K562 (cell line): ENCODE measurements at regions not wholly inside any gene's neighbourhood (a gene's known extent, or its start where the extent isn't known, plus 50 kb on each side); places are given as distances from the start of the nearest gene placed in this dataset.

Experiments
- ATAC-seq: fragments of 200-7000 bp; cut with Tn5 transposase; 3 replicates; pipeline ENCODE4 v1.9.1; 2020; ENCODE audit warnings: moderate library complexity
- BruUV-seq: library from RNA; stranded (reverse); fragments of 400-500 nt; replicated peaks from 2 replicates; lab custom pipeline; 2021; lab: Mats Ljungman, UMichigan
- CTCF ChIA-PET: fragments of 300-600 bp; formaldehyde crosslinking; extraction: SDS; loops from one replicate; lab custom pipeline; 2021; ENCODE audit warnings: low intra/inter-chr PET ratio; lab: Yijun Ruan, JAX
- POLR2A ChIA-PET: fragments of 300-600, 350-650 bp; sonication (Branson Sonifier 250); formaldehyde crosslinking; extraction: SDS; loops from one replicate; lab custom pipeline; 2021; ENCODE audit warnings: antibody characterized with exemption, inconsistent platforms; lab: Yijun Ruan, JAX
- DNase-seq, 4 experiments: peaks; one replicate each; pipeline versions ENCODE4 v3.0.0 to v3.0.0-alpha.2; 2011 to 2018; ENCODE audit warnings: low spot score in 3 of 4, mixed read lengths in 3 of 4; ENCODE audit errors: extremely low read depth in 1 of 4
- FAIRE-seq: peaks from 2 replicates; lab custom pipeline; 2011; peaks lifted over from hg19 to GRCh38; lab: Jason Lieb, UNC
- H2AFZ ChIP-seq: 2 replicates; pipeline ENCODE4 v1.6.0; 2011; ENCODE audit warnings: low read depth, low read length, control low read depth, inconsistent platforms
- H3K27ac ChIP-seq: fragments of 200-600 bp; 3 replicates; pipeline ENCODE4 v1.8.0; 2011; ENCODE audit warnings: low read depth, mild to moderate bottlenecking, control low read depth, inconsistent platforms, low read length, moderate library complexity, mixed read lengths; ENCODE audit errors: extremely low read depth
- H3K27me3 ChIP-seq, 2 experiments: fragments of 300-600 bp in 1 of 2; 2 replicates in 1 of 2; 3 replicates in 1 of 2; pipeline versions ENCODE4 v1.6.0 to v1.8.0; 2011; ENCODE audit warnings: inconsistent platforms in 2 of 2, low read length in 2 of 2, mild to moderate bottlenecking in 1 of 2, mixed read lengths in 1 of 2, moderate library complexity in 1 of 2; ENCODE audit not compliant: control insufficient read depth in 2 of 2, insufficient read depth in 2 of 2
- H3K36me3 ChIP-seq: fragments of 300-600 bp; 3 replicates; pipeline ENCODE4 v1.8.0; 2011; ENCODE audit warnings: mild to moderate bottlenecking, low read length, inconsistent platforms; ENCODE audit not compliant: control insufficient read depth, insufficient read depth
- H3K4me1 ChIP-seq, 2 experiments: fragments of 200-600 bp in 1 of 2; replicated peaks in 1 of 2; 2 replicates in 1 of 2; 3 replicates in 1 of 2; pipeline versions ENCODE4 v1.5.1 to v1.8.0; 2011; ENCODE audit warnings: inconsistent platforms in 2 of 2, low read length in 2 of 2, mild to moderate bottlenecking in 1 of 2, mixed read lengths in 1 of 2, moderate library complexity in 1 of 2; ENCODE audit not compliant: control insufficient read depth in 2 of 2, insufficient read depth in 2 of 2
- H3K4me2 ChIP-seq: 2 replicates; pipeline ENCODE4 v1.6.1; 2011; ENCODE audit warnings: low read length, control low read depth, inconsistent platforms, mixed read lengths; ENCODE audit not compliant: insufficient read depth
- H3K4me3 ChIP-seq: fragments of 200-600 bp; sonication (generic), shearing (Covaris generic); 2 replicates; pipeline ENCODE4 v1.5.1; 2016; ENCODE audit warnings: control low read depth, inconsistent platforms
- H3K79me2 ChIP-seq: fragments of 200-600 bp; 3 replicates; pipeline ENCODE4 v1.8.0; 2011; ENCODE audit warnings: low read length, inconsistent platforms; ENCODE audit not compliant: control insufficient read depth, insufficient read depth
- H3K9ac ChIP-seq, 2 experiments: 2 replicates each; pipeline versions ENCODE4 v1.6.0 to v1.6.1; 2011; ENCODE audit warnings: low read depth in 2 of 2, low read length in 2 of 2, control low read depth in 1 of 2, inconsistent platforms in 1 of 2, mild to moderate bottlenecking in 1 of 2, mixed read lengths in 1 of 2; ENCODE audit not compliant: insufficient read depth in 1 of 2
- H3K9me1 ChIP-seq: one replicate; pipeline ENCODE4 v1.6.0; 2011; ENCODE audit warnings: inconsistent platforms, mild to moderate bottlenecking, low read length, moderate library complexity; ENCODE audit not compliant: control insufficient read depth, insufficient read depth
- H3K9me3 ChIP-seq: replicated peaks from 2 replicates; pipeline ENCODE4 v1.5.1; 2011; ENCODE audit warnings: low read depth, low read length, inconsistent platforms; ENCODE audit not compliant: control insufficient read depth, insufficient read depth
- H4K20me1 ChIP-seq: replicated peaks from 2 replicates; pipeline ENCODE4 v1.6.1; 2011; ENCODE audit warnings: low read length, inconsistent platforms, mixed read lengths; ENCODE audit not compliant: control insufficient read depth, insufficient read depth
- CHD1 ChIP-seq: fragments of 200-600 bp; sonication (generic); IDR thresholded peaks from one replicate; pipeline ENCODE4 v1.6.1; 2012; ENCODE audit warnings: mild to moderate bottlenecking, moderate library complexity, low read length, inconsistent platforms
- HINFP ChIP-seq: fragments of 450-650 bp; conservative IDR thresholded peaks from 2 replicates; pipeline ENCODE4 v1.6.1; 2016; ENCODE audit warnings: missing genetic modification characterization, low read depth, mild to moderate bottlenecking, control low read depth, missing compliant biosample characterization
- HOMEZ ChIP-seq: fragments of 250-450 bp; sonication (Bioruptor Pico); IDR thresholded peaks from 2 replicates; pipeline ENCODE4 v1.4.0; 2020; ENCODE audit warnings: mild to moderate bottlenecking, moderate library complexity
- ZC3H8 ChIP-seq: fragments of 450-650 bp; IDR thresholded peaks from 2 replicates; pipeline ENCODE4 v1.6.1; 2017
- WGBS: fragments of 100-300 bp; shearing (Covaris generic); methylation state at CpG from one replicate; pipeline ENCODE4 v1.1.6; 2016; ENCODE audit warnings: low coverage, mixed read lengths; ENCODE audit not compliant: insufficient coverage; ENCODE audit errors: missing lambda C conversion rate; 5-methylcytosine and 5-hydroxymethylcytosine counted together
- in situ Hi-C: fragments of 300-500 bp; cut with MboI; formaldehyde crosslinking; loops from 4 replicates; pipeline ENCODE4 v1.15.0; 2018; ENCODE audit warnings: inconsistent platforms, mixed read lengths
- intact Hi-C: fragments of 100-400 bp; cut with micrococcal nuclease; formaldehyde crosslinking; loops from 2 replicates; pipeline ENCODE4 v1.14.2; 2022
- TF ChIP-seq, protein P1 (sequence below): IDR thresholded peaks from 3 replicates; pipeline ENCODE4 v1.6.1; 2011; ENCODE audit warnings: borderline replicate concordance, mild to moderate bottlenecking, moderate library complexity; ENCODE audit not compliant: insufficient read length; ENCODE audit errors: extremely low read depth

DNA sequence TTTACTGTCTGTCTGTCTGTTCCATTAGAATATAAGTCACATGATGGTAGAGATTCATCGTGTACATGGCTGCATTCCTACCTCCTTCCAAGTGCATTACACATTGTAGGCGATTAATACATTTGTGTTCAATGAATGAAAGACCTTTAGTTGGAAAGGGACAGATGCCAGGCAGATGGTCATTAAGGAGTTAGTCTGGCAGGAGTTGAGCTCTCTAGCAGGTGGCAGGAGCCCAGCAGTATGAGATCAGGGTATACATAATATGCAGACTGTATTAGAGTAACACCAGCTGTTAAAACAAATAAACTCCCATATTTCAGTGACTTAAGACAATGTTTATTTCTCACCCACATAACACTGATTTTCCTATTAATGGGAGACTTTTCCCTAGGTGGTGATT is 147.7 kb upstream of the LARGE1 start:
- no peak for ATAC-seq

More for the DNA sequence above, 147.7 kb upstream of the LARGE1 start:
- Histone ChIP-seq H3K36me3 (no peaks in the 10 kb centered on the region), H3K4me2 (no peak overlapping the region), H3K4me3 (no peak overlapping the region), H3K27ac (no peak overlapping the region), H3K79me2 (no peaks in the 10 kb centered on the region), H4K20me1 (no peaks in the 10 kb centered on the region), H3K27me3 (no peaks in the 10 kb centered on the region), H3K9ac (no peak overlapping the region), H3K4me1 (no peaks in the 10 kb centered on the region), H3K9me1 (no peaks in the 10 kb centered on the region), H3K9me3 (no peaks in the 10 kb centered on the region), H2AFZ (no peak overlapping the region)
- DNase-seq: no peak
- intact Hi-C loops (no loop called here), in situ Hi-C loops (no loop called here)
- no peak for FAIRE-seq
- CTCF ChIA-PET: no interaction called here
- TF ChIP-seq, protein P1, sequence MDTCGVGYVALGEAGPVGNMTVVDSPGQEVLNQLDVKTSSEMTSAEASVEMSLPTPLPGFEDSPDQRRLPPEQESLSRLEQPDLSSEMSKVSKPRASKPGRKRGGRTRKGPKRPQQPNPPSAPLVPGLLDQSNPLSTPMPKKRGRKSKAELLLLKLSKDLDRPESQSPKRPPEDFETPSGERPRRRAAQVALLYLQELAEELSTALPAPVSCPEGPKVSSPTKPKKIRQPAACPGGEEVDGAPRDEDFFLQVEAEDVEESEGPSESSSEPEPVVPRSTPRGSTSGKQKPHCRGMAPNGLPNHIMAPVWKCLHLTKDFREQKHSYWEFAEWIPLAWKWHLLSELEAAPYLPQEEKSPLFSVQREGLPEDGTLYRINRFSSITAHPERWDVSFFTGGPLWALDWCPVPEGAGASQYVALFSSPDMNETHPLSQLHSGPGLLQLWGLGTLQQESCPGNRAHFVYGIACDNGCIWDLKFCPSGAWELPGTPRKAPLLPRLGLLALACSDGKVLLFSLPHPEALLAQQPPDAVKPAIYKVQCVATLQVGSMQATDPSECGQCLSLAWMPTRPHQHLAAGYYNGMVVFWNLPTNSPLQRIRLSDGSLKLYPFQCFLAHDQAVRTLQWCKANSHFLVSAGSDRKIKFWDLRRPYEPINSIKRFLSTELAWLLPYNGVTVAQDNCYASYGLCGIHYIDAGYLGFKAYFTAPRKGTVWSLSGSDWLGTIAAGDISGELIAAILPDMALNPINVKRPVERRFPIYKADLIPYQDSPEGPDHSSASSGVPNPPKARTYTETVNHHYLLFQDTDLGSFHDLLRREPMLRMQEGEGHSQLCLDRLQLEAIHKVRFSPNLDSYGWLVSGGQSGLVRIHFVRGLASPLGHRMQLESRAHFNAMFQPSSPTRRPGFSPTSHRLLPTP: no peak
- TF ChIP-seq HINFP (tag): no peak
- no peak for TF ChIP-seq CHD1
- no peak for TF ChIP-seq ZC3H8
- TF ChIP-seq HOMEZ: no peak
- BruUV-seq: no TSS peak
- POLR2A ChIA-PET: no interaction called here
- 0% methylated on average over 2 of the region's 2 CpGs for WGBS
